ENCODE measurements at regions not wholly inside any gene's neighbourhood (a gene's known extent, or its start where the extent isn't known, plus 50 kb on each side); places are given as distances from the start of the nearest gene placed in this dataset.

- H3K27ac Mint-ChIP-seq = no peak overlapping the region
- no peak overlapping the region for H3K4me3 Mint-ChIP-seq
- no peaks in the 10 kb centered on the region for H3K27me3 Mint-ChIP-seq
Observed at GRCh38 chr21:24829397-24829796, 777.9 kb downstream of the MRPL39 start.

DNA sequence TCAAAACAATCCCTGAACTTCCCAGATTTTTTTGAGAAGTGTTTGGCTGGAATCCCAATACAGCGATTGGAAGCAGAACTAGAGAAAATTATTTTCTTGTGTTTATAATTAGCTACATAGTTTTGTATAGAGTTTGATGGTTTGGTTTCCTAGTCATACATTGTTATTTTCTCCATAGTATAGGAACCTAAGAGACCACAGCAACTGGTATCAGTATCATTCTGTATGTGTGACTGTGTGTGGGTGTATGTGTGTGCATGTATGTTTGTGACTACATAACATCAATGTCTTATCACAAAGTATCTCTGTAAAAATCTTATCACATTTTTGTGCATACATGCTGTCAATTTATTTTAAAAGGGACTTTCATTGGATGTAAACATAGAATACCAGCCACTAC, 780.5 kb downstream of the MRPL39 start:
- Mint-ChIP-seq H3K27ac (no peak overlapping the region), H3K27me3 (no peaks in the 10 kb centered on the region), H3K4me1 (no peaks in the 10 kb centered on the region), H3K4me3 (no peak overlapping the region), H3K36me3 (ENCODE audit: low read depth) (no peaks in the 10 kb centered on the region), H3K9me3 (no peaks in the 10 kb centered on the region)
- ATAC-seq (replicated peaks) = no peak

More at GRCh38 chr21:24829397-24829796, 777.9 kb downstream of the MRPL39 start:
- Mint-ChIP-seq H3K36me3 (ENCODE audit: low read depth) (no peaks in the 10 kb centered on the region), H3K9me3 (no peaks in the 10 kb centered on the region), H3K4me1 (no peaks in the 10 kb centered on the region)
- no peak for ATAC-seq (replicated peaks)

DNA sequence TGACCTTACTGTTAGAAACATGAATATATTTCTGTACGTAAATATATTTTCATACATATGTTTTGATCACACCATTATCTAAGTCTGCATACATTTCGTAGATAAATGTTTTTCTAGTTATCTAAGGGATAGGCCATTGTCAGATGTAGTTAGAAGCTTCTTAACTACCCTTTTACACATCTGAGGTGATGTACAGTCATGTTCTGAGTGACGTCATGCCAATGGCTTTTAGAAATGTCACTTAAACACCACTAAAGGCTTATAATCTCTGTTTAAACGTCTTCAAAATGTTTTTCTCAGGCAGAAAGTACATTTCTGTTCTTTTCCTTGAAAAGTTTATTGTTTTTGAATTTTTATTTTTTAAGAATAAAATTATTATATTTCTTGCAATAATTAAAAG, 781.9 kb downstream of the MRPL39 start:
- no peak for ATAC-seq (replicated peaks)
- Mint-ChIP-seq H3K27me3 (no peaks in the 10 kb centered on the region), H3K27ac (no peak overlapping the region), H3K36me3 (ENCODE audit: low read depth) (no peaks in the 10 kb centered on the region), H3K4me1 (no peaks in the 10 kb centered on the region), H3K9me3 (no peaks in the 10 kb centered on the region), H3K4me3 (no peak overlapping the region)

DNA sequence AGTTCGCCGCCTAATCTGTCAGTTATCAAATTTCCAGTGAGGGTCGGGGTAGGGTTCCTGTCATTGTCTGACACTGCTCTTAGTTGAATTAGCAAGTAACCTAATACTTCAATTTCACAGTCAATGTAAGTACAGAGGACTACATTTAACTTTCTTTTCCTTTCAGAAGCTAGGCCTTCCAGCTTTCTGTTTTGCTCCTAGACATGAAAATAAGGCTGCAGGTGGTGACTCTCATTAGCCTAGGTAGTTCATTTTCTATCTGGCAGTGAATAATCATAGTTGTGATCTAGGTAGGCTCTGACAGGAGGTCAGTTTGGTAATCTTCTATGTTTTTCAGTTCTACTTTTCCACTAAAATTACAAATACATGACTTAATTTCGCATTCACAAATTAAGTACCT, 783.1 kb downstream of the MRPL39 start:
- Mint-ChIP-seq H3K27ac (no peak overlapping the region), H3K9me3 (no peaks in the 10 kb centered on the region), H3K4me1 (no peaks in the 10 kb centered on the region), H3K36me3 (ENCODE audit: low read depth) (no peaks in the 10 kb centered on the region), H3K27me3 (no peaks in the 10 kb centered on the region), H3K4me3 (no peak overlapping the region)
- no peak for ATAC-seq (replicated peaks)

DNA sequence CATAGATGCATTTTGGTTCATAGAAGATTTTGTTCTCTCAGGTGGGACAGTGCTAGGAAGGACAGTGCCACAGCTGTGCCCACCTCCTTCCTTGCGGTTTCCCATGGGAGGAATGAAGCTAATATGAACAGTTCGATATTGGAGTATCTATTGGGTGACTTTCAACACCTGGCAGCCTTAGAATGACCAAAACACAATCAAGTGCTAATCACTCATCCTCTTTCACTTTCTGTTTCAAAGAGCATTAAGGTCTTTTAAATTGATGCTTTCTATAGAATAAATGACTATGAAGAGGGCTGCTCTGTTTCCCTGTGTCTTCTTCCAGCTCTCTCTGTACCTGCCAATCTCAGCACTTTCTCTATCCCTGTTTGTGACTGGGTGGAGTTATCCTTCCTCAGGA, 784.0 kb downstream of the MRPL39 start:
- Mint-ChIP-seq H3K27me3 (no peaks in the 10 kb centered on the region), H3K27ac (no peak overlapping the region), H3K4me1 (no peaks in the 10 kb centered on the region), H3K9me3 (no peaks in the 10 kb centered on the region), H3K36me3 (ENCODE audit: low read depth) (no peaks in the 10 kb centered on the region), H3K4me3 (no peak overlapping the region)
- no peak for ATAC-seq (replicated peaks)

GRCh38 chr21:24785033-24785432, 822.2 kb downstream of the MRPL39 start:
- Mint-ChIP-seq H3K9me3 (no peaks in the 10 kb centered on the region), H3K27ac (no peak overlapping the region), H3K36me3 (ENCODE audit: low read depth) (no peaks in the 10 kb centered on the region), H3K27me3 (no peaks in the 10 kb centered on the region), H3K4me1 (no peaks in the 10 kb centered on the region), H3K4me3 (no peak overlapping the region)
- ATAC-seq (replicated peaks) = no peak

GRCh38 chr21:24781146-24781545, 826.1 kb downstream of the MRPL39 start:
- no peaks in the 10 kb centered on the region for H3K36me3 Mint-ChIP-seq (ENCODE audit: low read depth)
- no peaks in the 10 kb centered on the region for H3K4me1 Mint-ChIP-seq
- H3K27me3 Mint-ChIP-seq = no peaks in the 10 kb centered on the region
- no peak for ATAC-seq (replicated peaks)
- no peak overlapping the region for H3K27ac Mint-ChIP-seq
- no peak overlapping the region for H3K4me3 Mint-ChIP-seq
- H3K9me3 Mint-ChIP-seq = no peaks in the 10 kb centered on the region

DNA sequence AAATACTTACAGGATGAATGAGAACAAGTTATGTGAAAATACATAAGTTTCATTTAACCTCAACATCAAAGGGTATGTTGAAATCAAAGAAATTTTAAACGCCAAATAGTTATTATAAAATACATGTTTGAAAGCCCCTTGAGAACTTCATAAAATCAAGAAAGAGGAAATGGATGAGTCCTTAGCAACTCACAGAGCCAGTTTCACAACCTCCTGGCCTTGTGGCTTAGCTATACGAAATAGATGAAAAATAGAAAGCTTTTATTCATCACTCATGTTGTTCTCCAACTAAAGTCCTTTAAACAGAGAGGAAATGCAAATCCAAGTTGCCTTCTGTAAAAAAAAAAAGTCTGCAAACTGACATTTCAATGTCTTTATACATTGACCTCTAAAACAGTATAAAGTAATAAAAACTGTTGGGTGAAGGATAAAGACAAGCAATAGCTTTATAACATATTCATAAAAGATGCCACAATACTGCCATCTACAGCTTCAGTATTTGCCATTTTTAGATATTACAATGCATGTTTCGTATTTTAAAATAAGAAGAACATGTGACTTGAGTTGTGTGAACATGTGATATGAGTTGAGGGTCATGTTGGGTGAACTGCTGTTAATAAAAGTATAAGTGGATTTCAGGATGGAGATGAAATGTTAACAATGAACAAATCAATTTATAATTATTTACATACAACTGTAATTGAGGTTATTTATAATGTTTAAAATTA, 847.8 kb downstream of the MRPL39 start:
- H3K4me3 Mint-ChIP-seq = no peak overlapping the region
- no peaks in the 10 kb centered on the region for H3K9me3 Mint-ChIP-seq
- H3K4me1 Mint-ChIP-seq = no peaks in the 10 kb centered on the region
- no peaks in the 10 kb centered on the region for H3K27me3 Mint-ChIP-seq
- no peak for ATAC-seq (replicated peaks)
- no peak overlapping the region for H3K27ac Mint-ChIP-seq
- H3K36me3 Mint-ChIP-seq (ENCODE audit: low read depth) = no peaks in the 10 kb centered on the region

DNA sequence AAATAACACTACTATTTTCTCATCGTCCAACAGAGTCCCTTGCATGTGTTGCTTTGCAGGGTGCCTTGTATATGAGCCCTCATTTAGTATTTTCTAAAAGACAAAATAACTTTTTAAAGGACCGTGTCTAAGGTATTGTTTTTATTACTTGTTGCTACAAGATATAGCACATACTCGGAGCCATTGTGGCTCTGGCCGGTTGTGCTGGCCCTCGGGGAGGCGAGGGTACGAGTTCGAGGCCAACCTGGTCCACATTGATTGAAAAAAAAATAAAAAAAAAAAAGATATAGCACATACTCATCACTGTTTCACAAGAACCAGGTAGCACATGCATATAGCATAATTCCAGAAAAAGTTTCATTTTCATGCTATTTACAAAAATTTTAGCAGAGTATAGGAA, 869.2 kb downstream of the MRPL39 start:
- H3K4me3 Mint-ChIP-seq = no peak overlapping the region
- H3K4me1 Mint-ChIP-seq = no peaks in the 10 kb centered on the region
- H3K27me3 Mint-ChIP-seq = no peaks in the 10 kb centered on the region
- no peak for ATAC-seq (replicated peaks)
- H3K9me3 Mint-ChIP-seq = peaks cover 4% of the 10 kb centered on the region
- H3K27ac Mint-ChIP-seq = no peak overlapping the region
- H3K36me3 Mint-ChIP-seq (ENCODE audit: low read depth) = no peaks in the 10 kb centered on the region

GRCh38 chr21:24737296-24737850, 869.9 kb downstream of the MRPL39 start:
- no peak for ATAC-seq (replicated peaks)
- Mint-ChIP-seq H3K9me3 (peaks cover 4% of the 10 kb centered on the region), H3K27ac (no peak overlapping the region), H3K4me3 (no peak overlapping the region), H3K4me1 (no peaks in the 10 kb centered on the region), H3K27me3 (no peaks in the 10 kb centered on the region), H3K36me3 (ENCODE audit: low read depth) (no peaks in the 10 kb centered on the region)

DNA sequence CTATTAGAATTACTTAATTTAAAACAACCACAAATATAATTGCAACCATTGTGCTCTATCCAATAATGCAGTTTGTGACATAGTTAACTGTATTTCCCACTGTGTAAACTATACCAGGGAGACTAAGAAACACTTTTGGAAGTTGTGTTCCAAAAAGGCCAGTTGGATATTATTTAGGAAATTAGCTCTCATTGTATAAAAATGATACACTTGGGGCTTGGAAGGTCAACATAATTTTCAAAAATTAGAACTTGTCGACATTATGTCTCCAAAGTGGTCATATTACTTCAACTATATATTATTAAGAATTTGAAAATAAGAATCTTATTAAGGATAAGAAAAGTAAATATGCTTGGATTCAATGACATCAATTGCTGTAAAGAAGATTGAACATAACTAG, 876.6 kb downstream of the MRPL39 start:
- H3K9me3 Mint-ChIP-seq = no peaks in the 10 kb centered on the region
- no peak for ATAC-seq (replicated peaks)
- H3K4me3 Mint-ChIP-seq = no peak overlapping the region
- H3K4me1 Mint-ChIP-seq = no peaks in the 10 kb centered on the region
- no peak overlapping the region for H3K27ac Mint-ChIP-seq
- no peaks in the 10 kb centered on the region for H3K27me3 Mint-ChIP-seq
- no peaks in the 10 kb centered on the region for H3K36me3 Mint-ChIP-seq (ENCODE audit: low read depth)

- H3K27ac Mint-ChIP-seq = no peak overlapping the region
- no peaks in the 10 kb centered on the region for H3K36me3 Mint-ChIP-seq (ENCODE audit: low read depth)
- no peaks in the 10 kb centered on the region for H3K4me1 Mint-ChIP-seq
- no peaks in the 10 kb centered on the region for H3K27me3 Mint-ChIP-seq
- no peak overlapping the region for H3K4me3 Mint-ChIP-seq
- no peak for ATAC-seq (replicated peaks)
- no peaks in the 10 kb centered on the region for H3K9me3 Mint-ChIP-seq
Observed at GRCh38 chr21:24729568-24729967, 877.7 kb downstream of the MRPL39 start.

DNA sequence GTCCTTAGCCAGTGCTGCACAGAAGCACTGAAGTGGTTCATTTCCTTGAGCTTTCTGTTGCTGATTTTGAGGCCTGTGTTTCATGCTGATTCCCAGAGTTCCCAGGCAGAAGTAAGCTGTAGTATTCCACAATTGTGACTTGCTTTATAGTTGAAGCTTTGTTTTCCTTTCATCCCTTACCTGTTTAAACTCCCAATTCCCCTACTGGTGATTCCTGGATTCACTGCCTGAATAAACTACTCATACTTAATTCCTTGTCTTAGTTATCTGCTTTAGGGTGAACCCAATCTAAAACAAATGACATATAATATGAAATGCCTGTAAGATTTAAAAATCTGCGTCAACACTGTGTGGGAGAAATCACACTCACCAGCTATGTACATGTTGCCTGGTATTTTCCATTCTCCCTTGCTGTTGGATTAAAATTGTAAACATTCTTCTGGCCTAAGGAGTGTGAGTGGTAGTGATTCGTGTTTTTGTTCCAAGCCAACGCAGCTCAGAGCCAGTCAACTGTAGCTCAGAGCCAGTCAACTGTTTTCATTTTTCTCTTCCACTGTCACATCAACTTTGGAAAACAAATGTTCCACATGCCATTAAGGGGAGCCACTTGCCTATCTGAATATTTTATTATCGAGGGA, 879.4 kb downstream of the MRPL39 start:
- no peak for ATAC-seq (replicated peaks)
- no peak overlapping the region for H3K27ac Mint-ChIP-seq
- no peaks in the 10 kb centered on the region for H3K36me3 Mint-ChIP-seq (ENCODE audit: low read depth)
- H3K4me3 Mint-ChIP-seq = no peak overlapping the region
- no peaks in the 10 kb centered on the region for H3K27me3 Mint-ChIP-seq
- no peaks in the 10 kb centered on the region for H3K9me3 Mint-ChIP-seq
- H3K4me1 Mint-ChIP-seq = no peaks in the 10 kb centered on the region

GRCh38 chr21:24716281-24716918, 890.9 kb downstream of the MRPL39 start:
- H3K4me3 Mint-ChIP-seq = no peak overlapping the region
- H3K27me3 Mint-ChIP-seq = no peaks in the 10 kb centered on the region
- ATAC-seq (replicated peaks) = no peak

DNA sequence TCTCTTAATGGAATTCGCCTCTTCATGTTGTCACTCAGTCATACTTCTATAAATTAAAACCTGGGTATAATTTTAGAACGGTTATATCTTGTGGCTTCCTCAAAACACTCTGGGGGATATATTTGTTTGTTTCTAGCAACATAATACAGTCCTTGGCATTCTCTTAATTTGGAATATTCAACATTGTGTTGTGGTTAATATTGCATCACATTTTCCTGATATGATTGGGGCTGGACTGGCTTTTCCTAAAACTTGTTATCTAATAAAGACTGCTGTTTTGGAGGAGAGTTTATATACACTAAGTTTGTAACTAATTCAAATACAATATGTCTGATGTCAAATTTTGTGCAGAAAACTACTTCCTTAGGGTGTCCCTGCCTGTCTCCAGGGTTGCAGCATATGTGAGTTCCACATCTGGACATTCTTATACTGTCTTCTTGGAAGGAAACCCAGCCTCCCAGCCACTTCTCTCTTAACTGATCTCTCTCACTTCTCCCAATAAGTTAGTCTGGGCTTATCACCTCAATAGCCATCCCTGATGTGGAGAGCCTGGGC, 892.6 kb downstream of the MRPL39 start:
- H3K36me3 Mint-ChIP-seq (ENCODE audit: low read depth) = no peaks in the 10 kb centered on the region
- no peak overlapping the region for H3K4me3 Mint-ChIP-seq
- ATAC-seq (replicated peaks) = no peak
- no peak overlapping the region for H3K27ac Mint-ChIP-seq
- H3K4me1 Mint-ChIP-seq = no peaks in the 10 kb centered on the region
- H3K9me3 Mint-ChIP-seq = no peaks in the 10 kb centered on the region
- no peaks in the 10 kb centered on the region for H3K27me3 Mint-ChIP-seq

More at GRCh38 chr21:24716281-24716918, 890.9 kb downstream of the MRPL39 start:
- Mint-ChIP-seq H3K4me1 (no peaks in the 10 kb centered on the region), H3K27ac (no peak overlapping the region), H3K36me3 (ENCODE audit: low read depth) (no peaks in the 10 kb centered on the region), H3K9me3 (no peaks in the 10 kb centered on the region)
